HCT116 (cell line): ENCODE measurements at regions not wholly inside any gene's neighbourhood (a gene's known extent, or its start where the extent isn't known, plus 50 kb on each side); places are given as distances from the start of the nearest gene placed in this dataset.
A peak's percentile ranks its signal among the peaks of the same experiment; 100 is the strongest.

Experiments
- ATAC-seq: fragments of 200-7000 bp; cut with Tn5 transposase; 2 replicates; pipeline ENCODE4 v1.9.1; 2020; ENCODE audit warnings: mild to moderate bottlenecking, moderate library complexity
- BruUV-seq: library from RNA; stranded (reverse); fragments of 400-500 nt; replicated peaks from 2 replicates; lab custom pipeline; 2021; lab: Mats Ljungman, UMichigan
- CTCF ChIA-PET: fragments of 300-600 bp; sonication (Branson Sonifier 250); formaldehyde crosslinking; loops from one replicate; lab custom pipeline; 2021; ENCODE audit warnings: antibody characterized with exemption; lab: Charles Lee
- POLR2A ChIA-PET: fragments of 300-600, 350-600 bp; sonication (Branson Sonifier 250); formaldehyde crosslinking; loops from one replicate; lab custom pipeline; 2021; ENCODE audit warnings: antibody characterized with exemption; lab: Charles Lee
- RAD21 ChIA-PET, 2 experiments: fragments of 300-600 bp; sonication (Branson Sonifier 250); formaldehyde crosslinking; loops; one replicate each; lab custom pipeline; 2023; ENCODE audit warnings: low total read pairs in 2 of 2; ENCODE audit not compliant: uncharacterized antibody in 2 of 2, unreplicated experiment in 2 of 2, low non-redundant PET in 1 of 2; lab: Charles Lee
- DNase-seq: peaks from one replicate; pipeline ENCODE4 v3.0.0-alpha.2; 2010; ENCODE audit warnings: low read depth, low spot score
- H2AFZ ChIP-seq: fragments of 200-600 bp; shearing (Covaris generic), sonication (generic); 2 replicates; pipeline ENCODE4 v1.6.1; 2017; ENCODE audit warnings: low read depth, mixed run types, mixed read lengths, antibody characterized with exemption, low read length; ENCODE audit not compliant: poor library complexity, severe bottlenecking
- H3K27ac ChIP-seq: 2 replicates; pipeline ENCODE4 v1.5.1; 2012; ENCODE audit warnings: low read depth, low read length
- H3K27me3 ChIP-seq: fragments of 200-600 bp; sonication (generic); 2 replicates; pipeline ENCODE4 v1.6.1; 2016; ENCODE audit warnings: mixed run types, low read length, mixed read lengths; ENCODE audit not compliant: insufficient read depth
- H3K36me3 ChIP-seq, 2 experiments: fragments of 200-500 bp in 1 of 2; fragments of 200-600 bp in 1 of 2; sonication (Bioruptor generic) in 1 of 2; sonication (generic) in 1 of 2; 2 replicates each; pipeline versions ENCODE4 v1.5.1 to v1.6.1; 2014 to 2016; ENCODE audit warnings: low read length in 2 of 2, inconsistent platforms in 1 of 2, mixed read lengths in 1 of 2, mixed run types in 1 of 2; ENCODE audit not compliant: insufficient read depth in 2 of 2, control insufficient read depth in 1 of 2
- H3K4me1 ChIP-seq, 2 experiments: fragments of 200-600 bp in 1 of 2; sonication (generic) in 1 of 2; 2 replicates each; pipeline versions ENCODE4 v1.5.1 to v1.6.1; 2012 to 2017; ENCODE audit warnings: low read length in 2 of 2, inconsistent platforms in 1 of 2, mild to moderate bottlenecking in 1 of 2, mixed read lengths in 1 of 2, mixed run types in 1 of 2, moderate library complexity in 1 of 2; ENCODE audit not compliant: insufficient read depth in 2 of 2, control insufficient read depth in 1 of 2
- H3K4me2 ChIP-seq: fragments of 200-600 bp; sonication (generic); 2 replicates; pipeline ENCODE4 v1.6.1; 2017; ENCODE audit warnings: mixed run types, low read length, mixed read lengths
- H3K4me3 ChIP-seq, 2 experiments: fragments of 200-600 bp in 1 of 2; sonication (generic) in 1 of 2; replicated peaks in 1 of 2; 2 replicates each; pipeline ENCODE4 v1.5.1; 2011 to 2016; ENCODE audit warnings: low read length in 2 of 2, control low read depth in 1 of 2, low read depth in 1 of 2, mild to moderate bottlenecking in 1 of 2, mixed read lengths in 1 of 2, mixed run types in 1 of 2
- H3K79me2 ChIP-seq: fragments of 200-600 bp; sonication (generic); 2 replicates; pipeline ENCODE4 v1.6.1; 2017; ENCODE audit warnings: mild to moderate bottlenecking, mixed run types, low read length, moderate library complexity, mixed read lengths; ENCODE audit not compliant: insufficient read depth
- H3K9ac ChIP-seq: fragments of 200-600 bp; sonication (generic); 2 replicates; pipeline ENCODE4 v1.6.1; 2016; ENCODE audit warnings: low read length, mixed read lengths
- H3K9me2 ChIP-seq: fragments of 200-600 bp; sonication (generic), shearing (Covaris generic); 2 replicates; pipeline ENCODE4 v1.6.1; 2017; ENCODE audit warnings: mixed run types, mild to moderate bottlenecking, moderate library complexity; ENCODE audit not compliant: insufficient read depth
- H3K9me3 ChIP-seq, 2 experiments: fragments of 200-500 bp in 1 of 2; fragments of 200-600 bp in 1 of 2; sonication (Bioruptor generic) in 1 of 2; sonication (generic) in 1 of 2; 2 replicates each; pipeline ENCODE4 v1.6.1; 2014 to 2017; ENCODE audit warnings: low read length in 2 of 2, mixed read lengths in 2 of 2, inconsistent platforms in 1 of 2, low read depth in 1 of 2, mild to moderate bottlenecking in 1 of 2, mixed run types in 1 of 2, moderate library complexity in 1 of 2; ENCODE audit not compliant: control insufficient read depth in 1 of 2, insufficient read depth in 1 of 2
- H4K20me1 ChIP-seq: fragments of 200-600 bp; sonication (generic), shearing (Covaris generic); 2 replicates; pipeline ENCODE4 v1.6.1; 2017; ENCODE audit warnings: mixed run types, mild to moderate bottlenecking, moderate library complexity; ENCODE audit not compliant: insufficient read depth
- CBX3 ChIP-seq: IDR thresholded peaks from 2 replicates; pipeline ENCODE4 v1.6.1; 2012; ENCODE audit warnings: low read depth
- CEBPB ChIP-seq: IDR thresholded peaks from 2 replicates; pipeline ENCODE4 v1.6.1; 2012; ENCODE audit warnings: low read depth
- EZH2phosphoT487 ChIP-seq: fragments of 200-600 bp; IDR thresholded peaks from 2 replicates; pipeline ENCODE4 v1.6.1; 2018; ENCODE audit warnings: antibody characterized with exemption, borderline replicate concordance
- FOSL1 ChIP-seq: IDR thresholded peaks from 2 replicates; pipeline ENCODE4 v1.6.1; 2012; ENCODE audit warnings: low read depth
- JUND ChIP-seq: IDR thresholded peaks from 2 replicates; pipeline ENCODE4 v1.6.1; 2012
- POLR2AphosphoS5 ChIP-seq: IDR thresholded peaks from 2 replicates; pipeline ENCODE4 v1.6.1; 2011; ENCODE audit warnings: mild to moderate bottlenecking, low read depth, low read length, moderate library complexity
- SP1 ChIP-seq: IDR thresholded peaks from 2 replicates; pipeline ENCODE4 v1.6.1; 2012; ENCODE audit warnings: low read depth
- YY1 ChIP-seq: IDR thresholded peaks from 2 replicates; pipeline ENCODE4 v1.6.1; 2011; ENCODE audit warnings: low read length, low read depth, moderate library complexity, mild to moderate bottlenecking; ENCODE audit not compliant: insufficient replicate concordance; ENCODE audit errors: extremely low read depth
- ZNF274 ChIP-seq: fragments of 200-500 bp; sonication (Bioruptor generic); IDR thresholded peaks from 2 replicates; pipeline ENCODE4 v1.6.1; 2014; ENCODE audit warnings: mild to moderate bottlenecking, low read depth, low read length, inconsistent platforms
- intact Hi-C: fragments of 100-400 bp; cut with micrococcal nuclease; formaldehyde crosslinking; loops from 2 replicates; pipeline ENCODE4 v1.10.0; 2022
- TF ChIP-seq, protein P1 (sequence below): IDR thresholded peaks from 2 replicates; pipeline ENCODE4 v1.6.1; 2012; ENCODE audit warnings: low read depth
- TF ChIP-seq, protein P2 (sequence below): IDR thresholded peaks from 2 replicates; pipeline ENCODE4 v1.6.1; 2012
- TF ChIP-seq, protein P3 (sequence below): IDR thresholded peaks from 2 replicates; pipeline ENCODE4 v1.6.1; 2011; ENCODE audit warnings: mild to moderate bottlenecking, low read length, moderate library complexity; ENCODE audit not compliant: insufficient replicate concordance; ENCODE audit errors: extremely low read depth
- TF ChIP-seq, protein P4 (sequence below): IDR thresholded peaks from 2 replicates; pipeline ENCODE4 v1.6.1; 2012

DNA sequence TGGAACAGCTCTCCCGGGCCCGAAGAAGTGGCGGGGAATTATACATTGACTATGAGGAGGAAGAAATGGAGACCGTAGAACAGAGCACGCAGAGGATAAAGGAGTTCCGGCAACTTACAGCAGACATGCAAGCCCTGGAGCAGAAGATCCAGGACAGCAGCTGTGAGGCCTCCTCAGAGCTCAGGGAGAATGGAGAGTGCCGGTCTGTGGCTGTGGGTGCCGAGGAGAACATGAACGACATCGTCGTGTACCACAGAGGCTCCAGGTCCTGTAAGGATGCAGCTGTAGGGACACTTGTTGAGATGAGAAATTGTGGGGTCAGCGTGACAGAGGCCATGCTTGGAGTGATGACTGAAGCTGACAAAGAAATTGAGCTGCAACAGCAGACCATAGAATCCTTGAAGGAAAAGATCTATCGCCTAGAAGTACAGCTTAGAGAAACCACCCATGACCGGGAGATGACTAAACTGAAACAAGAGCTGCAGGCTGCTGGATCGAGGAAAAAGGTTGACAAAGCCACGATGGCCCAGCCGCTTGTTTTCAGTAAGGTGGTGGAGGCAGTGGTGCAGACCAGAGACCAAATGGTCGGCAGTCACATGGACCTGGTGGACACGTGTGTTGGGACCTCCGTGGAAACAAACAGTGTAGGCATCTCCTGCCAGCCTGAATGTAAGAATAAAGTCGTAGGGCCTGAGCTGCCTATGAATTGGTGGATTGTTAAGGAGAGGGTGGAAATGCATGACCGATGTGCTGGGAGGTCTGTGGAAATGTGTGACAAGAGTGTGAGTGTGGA, 129.5 kb upstream of the DMRT1 start:
- RAD21 ChIA-PET = no interaction called here
- CTCF ChIA-PET = no interaction called here
- POLR2A ChIA-PET = no interaction called here
- ATAC-seq = no peak
- Histone ChIP-seq H3K9me3 (no peaks in the 10 kb centered on the region), H3K9me2 (no peaks in the 10 kb centered on the region), H3K36me3 (no peaks in the 10 kb centered on the region), H3K4me2 (no peak overlapping the region), H4K20me1 (no peaks in the 10 kb centered on the region), H3K27me3 (no peaks in the 10 kb centered on the region), H2AFZ (no peak overlapping the region), H3K79me2 (no peaks in the 10 kb centered on the region), H3K4me1 (no peaks in the 10 kb centered on the region), H3K4me3 (no peak overlapping the region), H3K27ac (no peak overlapping the region), H3K9ac (no peak overlapping the region)
- no peak for TF ChIP-seq POLR2AphosphoS5
- TF ChIP-seq FOSL1 = no peak
- no peak for TF ChIP-seq CEBPB
- intact Hi-C loops = no loop called here
- DNase-seq = no peak
- BruUV-seq = TSS peak; percentile 42

DNA sequence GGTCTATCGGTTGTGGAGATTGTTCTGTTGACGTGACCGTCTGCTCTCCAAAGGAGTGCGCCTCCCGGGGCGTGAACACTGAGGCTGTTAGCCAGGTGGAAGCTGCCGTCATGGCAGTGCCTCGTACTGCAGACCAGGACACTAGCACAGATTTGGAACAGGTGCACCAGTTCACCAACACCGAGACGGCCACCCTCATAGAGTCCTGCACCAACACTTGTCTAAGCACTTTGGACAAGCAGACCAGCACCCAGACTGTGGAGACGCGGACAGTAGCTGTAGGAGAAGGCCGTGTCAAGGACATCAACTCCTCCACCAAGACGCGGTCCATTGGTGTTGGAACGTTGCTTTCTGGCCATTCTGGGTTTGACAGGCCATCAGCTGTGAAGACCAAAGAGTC, 128.9 kb upstream of the DMRT1 start:
- Histone ChIP-seq H3K27me3 (no peaks in the 10 kb centered on the region), H3K9ac (no peak overlapping the region), H3K79me2 (no peaks in the 10 kb centered on the region), H3K4me2 (no peak overlapping the region), H3K9me3 (no peaks in the 10 kb centered on the region), H2AFZ (no peak overlapping the region), H3K4me1 (no peaks in the 10 kb centered on the region), H3K27ac (no peak overlapping the region), H3K36me3 (no peaks in the 10 kb centered on the region), H4K20me1 (no peaks in the 10 kb centered on the region), H3K9me2 (no peaks in the 10 kb centered on the region), H3K4me3 (no peak overlapping the region)
- ChIA-PET POLR2A (no interaction called here), CTCF (no interaction called here), RAD21 (no interaction called here)
- DNase-seq (no peak), ATAC-seq (no peak)
- intact Hi-C loops = no loop called here
- no TSS peak for BruUV-seq
- TF ChIP-seq FOSL1 (no peak), YY1 (no peak), CBX3 (no peak), ZNF274 (no peak), EZH2phosphoT487 (no peak), SP1 (no peak), JUND (no peak)
- TF ChIP-seq, protein P1, sequence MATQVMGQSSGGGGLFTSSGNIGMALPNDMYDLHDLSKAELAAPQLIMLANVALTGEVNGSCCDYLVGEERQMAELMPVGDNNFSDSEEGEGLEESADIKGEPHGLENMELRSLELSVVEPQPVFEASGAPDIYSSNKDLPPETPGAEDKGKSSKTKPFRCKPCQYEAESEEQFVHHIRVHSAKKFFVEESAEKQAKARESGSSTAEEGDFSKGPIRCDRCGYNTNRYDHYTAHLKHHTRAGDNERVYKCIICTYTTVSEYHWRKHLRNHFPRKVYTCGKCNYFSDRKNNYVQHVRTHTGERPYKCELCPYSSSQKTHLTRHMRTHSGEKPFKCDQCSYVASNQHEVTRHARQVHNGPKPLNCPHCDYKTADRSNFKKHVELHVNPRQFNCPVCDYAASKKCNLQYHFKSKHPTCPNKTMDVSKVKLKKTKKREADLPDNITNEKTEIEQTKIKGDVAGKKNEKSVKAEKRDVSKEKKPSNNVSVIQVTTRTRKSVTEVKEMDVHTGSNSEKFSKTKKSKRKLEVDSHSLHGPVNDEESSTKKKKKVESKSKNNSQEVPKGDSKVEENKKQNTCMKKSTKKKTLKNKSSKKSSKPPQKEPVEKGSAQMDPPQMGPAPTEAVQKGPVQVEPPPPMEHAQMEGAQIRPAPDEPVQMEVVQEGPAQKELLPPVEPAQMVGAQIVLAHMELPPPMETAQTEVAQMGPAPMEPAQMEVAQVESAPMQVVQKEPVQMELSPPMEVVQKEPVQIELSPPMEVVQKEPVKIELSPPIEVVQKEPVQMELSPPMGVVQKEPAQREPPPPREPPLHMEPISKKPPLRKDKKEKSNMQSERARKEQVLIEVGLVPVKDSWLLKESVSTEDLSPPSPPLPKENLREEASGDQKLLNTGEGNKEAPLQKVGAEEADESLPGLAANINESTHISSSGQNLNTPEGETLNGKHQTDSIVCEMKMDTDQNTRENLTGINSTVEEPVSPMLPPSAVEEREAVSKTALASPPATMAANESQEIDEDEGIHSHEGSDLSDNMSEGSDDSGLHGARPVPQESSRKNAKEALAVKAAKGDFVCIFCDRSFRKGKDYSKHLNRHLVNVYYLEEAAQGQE = no peak
- TF ChIP-seq, protein P2, sequence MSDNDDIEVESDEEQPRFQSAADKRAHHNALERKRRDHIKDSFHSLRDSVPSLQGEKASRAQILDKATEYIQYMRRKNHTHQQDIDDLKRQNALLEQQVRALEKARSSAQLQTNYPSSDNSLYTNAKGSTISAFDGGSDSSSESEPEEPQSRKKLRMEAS = no peak
- TF ChIP-seq, protein P3, sequence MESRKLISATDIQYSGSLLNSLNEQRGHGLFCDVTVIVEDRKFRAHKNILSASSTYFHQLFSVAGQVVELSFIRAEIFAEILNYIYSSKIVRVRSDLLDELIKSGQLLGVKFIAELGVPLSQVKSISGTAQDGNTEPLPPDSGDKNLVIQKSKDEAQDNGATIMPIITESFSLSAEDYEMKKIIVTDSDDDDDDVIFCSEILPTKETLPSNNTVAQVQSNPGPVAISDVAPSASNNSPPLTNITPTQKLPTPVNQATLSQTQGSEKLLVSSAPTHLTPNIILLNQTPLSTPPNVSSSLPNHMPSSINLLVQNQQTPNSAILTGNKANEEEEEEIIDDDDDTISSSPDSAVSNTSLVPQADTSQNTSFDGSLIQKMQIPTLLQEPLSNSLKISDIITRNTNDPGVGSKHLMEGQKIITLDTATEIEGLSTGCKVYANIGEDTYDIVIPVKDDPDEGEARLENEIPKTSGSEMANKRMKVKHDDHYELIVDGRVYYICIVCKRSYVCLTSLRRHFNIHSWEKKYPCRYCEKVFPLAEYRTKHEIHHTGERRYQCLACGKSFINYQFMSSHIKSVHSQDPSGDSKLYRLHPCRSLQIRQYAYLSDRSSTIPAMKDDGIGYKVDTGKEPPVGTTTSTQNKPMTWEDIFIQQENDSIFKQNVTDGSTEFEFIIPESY = no peak
- TF ChIP-seq, protein P4, sequence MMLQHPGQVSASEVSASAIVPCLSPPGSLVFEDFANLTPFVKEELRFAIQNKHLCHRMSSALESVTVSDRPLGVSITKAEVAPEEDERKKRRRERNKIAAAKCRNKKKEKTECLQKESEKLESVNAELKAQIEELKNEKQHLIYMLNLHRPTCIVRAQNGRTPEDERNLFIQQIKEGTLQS = no peak
